Neural crest cell (in vitro differentiated cells): ENCODE measurements at regions not wholly inside any gene's neighbourhood (a gene's known extent, or its start where the extent isn't known, plus 50 kb on each side); places are given as distances from the start of the nearest gene placed in this dataset.
"Not testable (repeated sequence)": the region's sequence is repeated elsewhere in the genome, so short reads cannot be mapped to it uniquely, and the experiment has no call there.

ENCODE experiments used
- DNase-seq: peaks from one replicate; pipeline ENCODE4 v3.0.0; 2021; ENCODE audit warnings: low read depth, mixed read lengths, low spot score
- H3K27ac Mint-ChIP-seq: one replicate; pipeline ENCODE4 v1.8.0; 2021; ENCODE audit warnings: mild to moderate bottlenecking, mixed read lengths; ENCODE audit not compliant: unreplicated experiment
- H3K27me3 Mint-ChIP-seq: 2 replicates; pipeline ENCODE4 v1.8.0; 2021; ENCODE audit warnings: low read depth, mild to moderate bottlenecking, mixed read lengths
- H3K36me3 Mint-ChIP-seq: 2 replicates; pipeline ENCODE4 v1.8.0; 2021; ENCODE audit warnings: low read depth, mild to moderate bottlenecking, mixed read lengths
- H3K4me1 Mint-ChIP-seq: 2 replicates; pipeline ENCODE4 v1.8.0; 2021; ENCODE audit warnings: mixed read lengths
- H3K4me3 Mint-ChIP-seq: one replicate; pipeline ENCODE4 v1.8.0; 2021; ENCODE audit warnings: mild to moderate bottlenecking, mixed read lengths
- H3K9me3 Mint-ChIP-seq: 2 replicates; pipeline ENCODE4 v1.8.0; 2021; ENCODE audit warnings: mixed read lengths
- CTCF ChIP-seq: fragments of 200-600 bp; sonication (generic); conservative IDR thresholded peaks from 2 replicates; pipeline ENCODE4 v1.5.0; 2021; ENCODE audit warnings: antibody characterized with exemption, mild to moderate bottlenecking

GRCh38 chr15:87743562-87743961, 513.0 kb downstream of the NTRK3 start:
- Mint-ChIP-seq H3K4me1 (no peaks in the 10 kb centered on the region), H3K9me3 (no peaks in the 10 kb centered on the region), H3K27me3 (no peaks in the 10 kb centered on the region), H3K27ac (no peak overlapping the region), H3K36me3 (no peaks in the 10 kb centered on the region), H3K4me3 (no peak overlapping the region)
- no peak for TF ChIP-seq CTCF
- no peak for DNase-seq

GRCh38 chr15:87741350-87741749, 515.2 kb downstream of the NTRK3 start:
- no peak for TF ChIP-seq CTCF
- no peaks in the 10 kb centered on the region for H3K27me3 Mint-ChIP-seq
- no peak overlapping the region for H3K4me3 Mint-ChIP-seq
- H3K4me1 Mint-ChIP-seq, result peaks cover 6% of the 10 kb centered on the region
- no peaks in the 10 kb centered on the region for H3K36me3 Mint-ChIP-seq
- DNase-seq, result no peak
- no peak overlapping the region for H3K27ac Mint-ChIP-seq
- no peaks in the 10 kb centered on the region for H3K9me3 Mint-ChIP-seq

GRCh38 chr15:87740655-87741344, 515.7 kb downstream of the NTRK3 start:
- H3K36me3 Mint-ChIP-seq, result no peaks in the 10 kb centered on the region
- H3K27me3 Mint-ChIP-seq, result no peaks in the 10 kb centered on the region
- no peak overlapping the region for H3K27ac Mint-ChIP-seq
- no peak for TF ChIP-seq CTCF
- DNase-seq, result no peak
- H3K9me3 Mint-ChIP-seq, result no peaks in the 10 kb centered on the region
- no peak overlapping the region for H3K4me3 Mint-ChIP-seq
- peaks cover 12% of the 10 kb centered on the region for H3K4me1 Mint-ChIP-seq

- DNase-seq, result no peak
- H3K36me3 Mint-ChIP-seq, result no peaks in the 10 kb centered on the region
- no peak overlapping the region for H3K4me3 Mint-ChIP-seq
- H3K4me1 Mint-ChIP-seq, result peaks cover 13% of the 10 kb centered on the region
- TF ChIP-seq CTCF, result no peak
- no peak overlapping the region for H3K27ac Mint-ChIP-seq
- H3K9me3 Mint-ChIP-seq, result no peaks in the 10 kb centered on the region
- H3K27me3 Mint-ChIP-seq, result no peaks in the 10 kb centered on the region
Observed at GRCh38 chr15:87739866-87740265, 516.7 kb downstream of the NTRK3 start.

- no peaks in the 10 kb centered on the region for H3K9me3 Mint-ChIP-seq
- no peak overlapping the region for H3K27ac Mint-ChIP-seq
- H3K36me3 Mint-ChIP-seq, result no peaks in the 10 kb centered on the region
- no peak for DNase-seq
- peaks cover 13% of the 10 kb centered on the region for H3K4me1 Mint-ChIP-seq
- TF ChIP-seq CTCF, result no peak
- no peaks in the 10 kb centered on the region for H3K27me3 Mint-ChIP-seq
- no peak overlapping the region for H3K4me3 Mint-ChIP-seq
Observed at GRCh38 chr15:87739081-87739480, 517.5 kb downstream of the NTRK3 start.

GRCh38 chr15:87737460-87737859, 519.1 kb downstream of the NTRK3 start:
- not testable (repeated sequence) for H3K27ac Mint-ChIP-seq, H3K36me3 Mint-ChIP-seq, H3K27me3 Mint-ChIP-seq, DNase-seq, H3K9me3 Mint-ChIP-seq, H3K4me3 Mint-ChIP-seq
- peaks cover 22% of the 10 kb centered on the region for H3K4me1 Mint-ChIP-seq
